ENCODE measurements at regions not wholly inside any gene's neighbourhood (a gene's known extent, or its start where the extent isn't known, plus 50 kb on each side); places are given as distances from the start of the nearest gene placed in this dataset.

- in situ Hi-C loops (cut with MboI; ENCODE audit: low pct_ligation_motif_present in 1 of 4, low pct_unique_long_range_greater_than_20kb in 1 of 4, low sequenced_read_pairs in 3 of 4), result no loop called here
Observed at GRCh38 chr3:67076607-67077006, 78.5 kb downstream of the KBTBD8 start.

GRCh38 chr3:67077656-67078055 is 79.5 kb downstream of the KBTBD8 start:
- Histone ChIP-seq H3K4me1 (no peaks in the 10 kb centered on the region), H3K27me3 (no peaks in the 10 kb centered on the region), H3K27ac (no peak overlapping the region), H3K4me3 (no peak overlapping the region), H3K9me3 (no peaks in the 10 kb centered on the region), H3K36me3 (no peaks in the 10 kb centered on the region)
- TF ChIP-seq EP300 (IDR thresholded peaks at IDR 0.05; ENCODE audit: low read depth) (no peak), POLR2A (IDR thresholded peaks at IDR 0.05) (no peak), CTCF (IDR thresholded peaks at IDR 0.05) (no peak), POLR2AphosphoS5 (IDR thresholded peaks at IDR 0.05) (no peak)
- in situ Hi-C loops (cut with MboI; ENCODE audit: low pct_ligation_motif_present in 1 of 4, low pct_unique_long_range_greater_than_20kb in 1 of 4, low sequenced_read_pairs in 3 of 4), result no loop called here
- DNase-seq, result no peak
- intact Hi-C loops (cut with DNase I; ENCODE audit: low total_unique reads), result no loop called here

More at GRCh38 chr3:67076607-67077006, 78.5 kb downstream of the KBTBD8 start:
- no peaks in the 10 kb centered on the region for H3K36me3 ChIP-seq
- H3K27ac ChIP-seq, result no peak overlapping the region
- H3K4me1 ChIP-seq, result no peaks in the 10 kb centered on the region
- H3K4me3 ChIP-seq, result no peak overlapping the region
- intact Hi-C loops (cut with DNase I; ENCODE audit: low total_unique reads), result no loop called here
- H3K27me3 ChIP-seq, result no peaks in the 10 kb centered on the region
- TF ChIP-seq POLR2AphosphoS5 (IDR thresholded peaks at IDR 0.05), result no peak
- no peak for TF ChIP-seq EP300 (IDR thresholded peaks at IDR 0.05; ENCODE audit: low read depth)
- no peak for TF ChIP-seq POLR2A (IDR thresholded peaks at IDR 0.05)
- TF ChIP-seq CTCF (IDR thresholded peaks at IDR 0.05), result no peak
- no peaks in the 10 kb centered on the region for H3K9me3 ChIP-seq
- DNase-seq, result no peak
- 36 to 44% methylated on average over 2 of the region's 2 CpGs for WGBS, 2 donors (ENCODE audit: low coverage in 1 of 2)

GRCh38 chr3:67082533-67083024 is 84.5 kb downstream of the KBTBD8 start:
- intact Hi-C loops (cut with DNase I; ENCODE audit: low total_unique reads) (no loop called here), in situ Hi-C loops (cut with MboI; ENCODE audit: low pct_ligation_motif_present in 1 of 4, low pct_unique_long_range_greater_than_20kb in 1 of 4, low sequenced_read_pairs in 3 of 4) (no loop called here)
- Histone ChIP-seq H3K4me1 (no peaks in the 10 kb centered on the region), H3K9me3 (peaks cover 0 to 6% of the 10 kb centered on the region in 2 donors), H3K27ac (no peak overlapping the region), H3K27me3 (no peaks in the 10 kb centered on the region), H3K4me3 (no peak overlapping the region), H3K36me3 (no peaks in the 10 kb centered on the region)
- TF ChIP-seq EP300 (IDR thresholded peaks at IDR 0.05; ENCODE audit: low read depth), result no peak
- TF ChIP-seq POLR2AphosphoS5 (IDR thresholded peaks at IDR 0.05), result no peak
- TF ChIP-seq POLR2A (IDR thresholded peaks at IDR 0.05), result no peak
- TF ChIP-seq CTCF (IDR thresholded peaks at IDR 0.05), result no peak
- WGBS, 2 donors (ENCODE audit: low coverage in 1 of 2), result 95% methylated on average over 4 of the region's 4 CpGs; no CpG with 5 or more reads in 1 of the 2 donors
- no peak for DNase-seq

DNA sequence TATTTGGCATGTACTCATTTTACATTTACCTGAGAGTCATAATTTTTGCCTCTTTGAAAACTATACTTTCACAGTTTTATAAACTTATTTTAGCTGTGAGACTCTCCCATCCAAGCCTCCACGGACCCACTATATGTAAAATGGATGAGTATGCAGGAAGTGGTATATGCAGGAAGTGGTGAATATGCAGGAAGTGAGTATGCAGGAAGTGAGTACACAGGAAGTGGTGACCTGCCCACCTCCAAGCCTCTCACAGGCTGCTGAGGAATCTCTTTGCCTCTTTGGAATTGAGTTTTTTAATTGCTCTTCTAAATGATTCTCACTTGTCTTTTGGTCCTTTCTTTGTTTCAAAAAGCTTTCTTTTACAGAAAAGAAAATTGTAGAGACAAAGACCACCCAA is 85.2 kb downstream of the KBTBD8 start:
- in situ Hi-C loops (cut with MboI; ENCODE audit: low pct_ligation_motif_present in 1 of 4, low pct_unique_long_range_greater_than_20kb in 1 of 4, low sequenced_read_pairs in 3 of 4) (no loop called here), intact Hi-C loops (cut with DNase I; ENCODE audit: low total_unique reads) (no loop called here)
- Histone ChIP-seq H3K4me1 (no peaks in the 10 kb centered on the region), H3K27me3 (no peaks in the 10 kb centered on the region), H3K27ac (no peak overlapping the region), H3K4me3 (no peak overlapping the region), H3K36me3 (no peaks in the 10 kb centered on the region), H3K9me3 (peaks cover 0 to 6% of the 10 kb centered on the region in 2 donors)
- no peak for DNase-seq
- TF ChIP-seq CTCF (IDR thresholded peaks at IDR 0.05) (no peak), POLR2A (IDR thresholded peaks at IDR 0.05) (no peak), EP300 (IDR thresholded peaks at IDR 0.05; ENCODE audit: low read depth) (no peak), POLR2AphosphoS5 (IDR thresholded peaks at IDR 0.05) (no peak)
- 43 to 55% methylated on average over 1 of the region's 1 CpG for WGBS, 2 donors (ENCODE audit: low coverage in 1 of 2)

Data from transverse colon (tissue), 4 donors.